K562 (cell line): ENCODE measurements at regions not wholly inside any gene's neighbourhood (a gene's known extent, or its start where the extent isn't known, plus 50 kb on each side); places are given as distances from the start of the nearest gene placed in this dataset.

Experiments used
- ATAC-seq: fragments of 200-7000 bp; cut with Tn5 transposase; 3 replicates; pipeline ENCODE4 v1.9.1; 2020; ENCODE audit warnings: moderate library complexity
- BruUV-seq: library from RNA; stranded (reverse); fragments of 400-500 nt; replicated peaks from 2 replicates; lab custom pipeline; 2021; lab: Mats Ljungman, UMichigan
- CTCF ChIA-PET: fragments of 300-600 bp; formaldehyde crosslinking; extraction: SDS; loops from one replicate; lab custom pipeline; 2021; ENCODE audit warnings: low intra/inter-chr PET ratio; lab: Yijun Ruan, JAX
- POLR2A ChIA-PET: fragments of 300-600, 350-650 bp; sonication (Branson Sonifier 250); formaldehyde crosslinking; extraction: SDS; loops from one replicate; lab custom pipeline; 2021; ENCODE audit warnings: antibody characterized with exemption, inconsistent platforms; lab: Yijun Ruan, JAX
- DNase-seq, 4 experiments: peaks; one replicate each; pipeline versions ENCODE4 v3.0.0 to v3.0.0-alpha.2; 2011 to 2018; ENCODE audit warnings: low spot score in 3 of 4, mixed read lengths in 3 of 4; ENCODE audit errors: extremely low read depth in 1 of 4
- FAIRE-seq: peaks from 2 replicates; lab custom pipeline; 2011; peaks lifted over from hg19 to GRCh38; lab: Jason Lieb, UNC
- H2AFZ ChIP-seq: 2 replicates; pipeline ENCODE4 v1.6.0; 2011; ENCODE audit warnings: low read depth, low read length, control low read depth, inconsistent platforms
- H3K27ac ChIP-seq: fragments of 200-600 bp; 3 replicates; pipeline ENCODE4 v1.8.0; 2011; ENCODE audit warnings: low read depth, mild to moderate bottlenecking, control low read depth, inconsistent platforms, low read length, moderate library complexity, mixed read lengths; ENCODE audit errors: extremely low read depth
- H3K27me3 ChIP-seq, 2 experiments: fragments of 300-600 bp in 1 of 2; 2 replicates in 1 of 2; 3 replicates in 1 of 2; pipeline versions ENCODE4 v1.6.0 to v1.8.0; 2011; ENCODE audit warnings: inconsistent platforms in 2 of 2, low read length in 2 of 2, mild to moderate bottlenecking in 1 of 2, mixed read lengths in 1 of 2, moderate library complexity in 1 of 2; ENCODE audit not compliant: control insufficient read depth in 2 of 2, insufficient read depth in 2 of 2
- H3K36me3 ChIP-seq: fragments of 300-600 bp; 3 replicates; pipeline ENCODE4 v1.8.0; 2011; ENCODE audit warnings: mild to moderate bottlenecking, low read length, inconsistent platforms; ENCODE audit not compliant: control insufficient read depth, insufficient read depth
- H3K4me1 ChIP-seq, 2 experiments: fragments of 200-600 bp in 1 of 2; replicated peaks in 1 of 2; 2 replicates in 1 of 2; 3 replicates in 1 of 2; pipeline versions ENCODE4 v1.5.1 to v1.8.0; 2011; ENCODE audit warnings: inconsistent platforms in 2 of 2, low read length in 2 of 2, mild to moderate bottlenecking in 1 of 2, mixed read lengths in 1 of 2, moderate library complexity in 1 of 2; ENCODE audit not compliant: control insufficient read depth in 2 of 2, insufficient read depth in 2 of 2
- H3K4me2 ChIP-seq: 2 replicates; pipeline ENCODE4 v1.6.1; 2011; ENCODE audit warnings: low read length, control low read depth, inconsistent platforms, mixed read lengths; ENCODE audit not compliant: insufficient read depth
- H3K4me3 ChIP-seq: fragments of 200-600 bp; sonication (generic), shearing (Covaris generic); 2 replicates; pipeline ENCODE4 v1.5.1; 2016; ENCODE audit warnings: control low read depth, inconsistent platforms
- H3K79me2 ChIP-seq: fragments of 200-600 bp; 3 replicates; pipeline ENCODE4 v1.8.0; 2011; ENCODE audit warnings: low read length, inconsistent platforms; ENCODE audit not compliant: control insufficient read depth, insufficient read depth
- H3K9ac ChIP-seq, 2 experiments: 2 replicates each; pipeline versions ENCODE4 v1.6.0 to v1.6.1; 2011; ENCODE audit warnings: low read depth in 2 of 2, low read length in 2 of 2, control low read depth in 1 of 2, inconsistent platforms in 1 of 2, mild to moderate bottlenecking in 1 of 2, mixed read lengths in 1 of 2; ENCODE audit not compliant: insufficient read depth in 1 of 2
- H3K9me1 ChIP-seq: one replicate; pipeline ENCODE4 v1.6.0; 2011; ENCODE audit warnings: inconsistent platforms, mild to moderate bottlenecking, low read length, moderate library complexity; ENCODE audit not compliant: control insufficient read depth, insufficient read depth
- H3K9me3 ChIP-seq: replicated peaks from 2 replicates; pipeline ENCODE4 v1.5.1; 2011; ENCODE audit warnings: low read depth, low read length, inconsistent platforms; ENCODE audit not compliant: control insufficient read depth, insufficient read depth
- H4K20me1 ChIP-seq: replicated peaks from 2 replicates; pipeline ENCODE4 v1.6.1; 2011; ENCODE audit warnings: low read length, inconsistent platforms, mixed read lengths; ENCODE audit not compliant: control insufficient read depth, insufficient read depth
- WGBS: fragments of 100-300 bp; shearing (Covaris generic); methylation state at CpG from one replicate; pipeline ENCODE4 v1.1.6; 2016; ENCODE audit warnings: low coverage, mixed read lengths; ENCODE audit not compliant: insufficient coverage; ENCODE audit errors: missing lambda C conversion rate; 5-methylcytosine and 5-hydroxymethylcytosine counted together
- in situ Hi-C: fragments of 300-500 bp; cut with MboI; formaldehyde crosslinking; loops from 4 replicates; pipeline ENCODE4 v1.15.0; 2018; ENCODE audit warnings: inconsistent platforms, mixed read lengths
- intact Hi-C: fragments of 100-400 bp; cut with micrococcal nuclease; formaldehyde crosslinking; loops from 2 replicates; pipeline ENCODE4 v1.14.2; 2022
- TF ChIP-seq, protein P1 (sequence below): sonication (generic); formaldehyde crosslinking; IDR thresholded peaks from 2 replicates; pipeline ENCODE4 v1.8.0; 2023; ENCODE audit warnings: missing genetic modification reagents, mild to moderate bottlenecking, borderline replicate concordance

DNA sequence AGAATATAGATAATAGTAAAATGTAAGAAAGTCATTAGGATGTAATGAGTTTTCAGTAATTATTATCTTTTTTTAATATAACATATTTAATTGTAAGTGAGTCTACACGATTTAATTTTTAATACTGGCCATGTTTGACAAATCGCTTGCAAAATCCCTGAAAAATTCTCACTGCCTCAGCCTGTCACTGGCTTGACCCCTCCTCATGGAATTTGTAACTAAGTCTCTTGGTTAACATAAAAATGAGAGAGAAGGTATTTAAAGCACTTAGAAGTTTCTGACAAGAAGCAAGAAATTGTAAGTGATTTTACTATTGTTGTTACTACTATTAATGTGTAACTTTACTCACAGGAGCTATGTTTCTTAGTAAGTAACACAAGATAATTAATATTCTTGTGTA is 237.9 kb upstream of the GK2 start:
- Histone ChIP-seq H3K27me3 (no peaks in the 10 kb centered on the region), H3K9me1 (no peaks in the 10 kb centered on the region), H3K27ac (no peak overlapping the region), H3K79me2 (no peaks in the 10 kb centered on the region), H3K4me2 (no peak overlapping the region), H3K9ac (no peak overlapping the region), H4K20me1 (no peaks in the 10 kb centered on the region), H3K9me3 (no peaks in the 10 kb centered on the region), H3K36me3 (no peaks in the 10 kb centered on the region), H2AFZ (no peak overlapping the region), H3K4me3 (no peak overlapping the region), H3K4me1 (no peaks in the 10 kb centered on the region; a peak in 1 of 5 replicates)
- ATAC-seq, result no peak
- CTCF ChIA-PET, result no interaction called here
- in situ Hi-C loops (no loop called here), intact Hi-C loops (no loop called here)
- TF ChIP-seq, protein P1, sequence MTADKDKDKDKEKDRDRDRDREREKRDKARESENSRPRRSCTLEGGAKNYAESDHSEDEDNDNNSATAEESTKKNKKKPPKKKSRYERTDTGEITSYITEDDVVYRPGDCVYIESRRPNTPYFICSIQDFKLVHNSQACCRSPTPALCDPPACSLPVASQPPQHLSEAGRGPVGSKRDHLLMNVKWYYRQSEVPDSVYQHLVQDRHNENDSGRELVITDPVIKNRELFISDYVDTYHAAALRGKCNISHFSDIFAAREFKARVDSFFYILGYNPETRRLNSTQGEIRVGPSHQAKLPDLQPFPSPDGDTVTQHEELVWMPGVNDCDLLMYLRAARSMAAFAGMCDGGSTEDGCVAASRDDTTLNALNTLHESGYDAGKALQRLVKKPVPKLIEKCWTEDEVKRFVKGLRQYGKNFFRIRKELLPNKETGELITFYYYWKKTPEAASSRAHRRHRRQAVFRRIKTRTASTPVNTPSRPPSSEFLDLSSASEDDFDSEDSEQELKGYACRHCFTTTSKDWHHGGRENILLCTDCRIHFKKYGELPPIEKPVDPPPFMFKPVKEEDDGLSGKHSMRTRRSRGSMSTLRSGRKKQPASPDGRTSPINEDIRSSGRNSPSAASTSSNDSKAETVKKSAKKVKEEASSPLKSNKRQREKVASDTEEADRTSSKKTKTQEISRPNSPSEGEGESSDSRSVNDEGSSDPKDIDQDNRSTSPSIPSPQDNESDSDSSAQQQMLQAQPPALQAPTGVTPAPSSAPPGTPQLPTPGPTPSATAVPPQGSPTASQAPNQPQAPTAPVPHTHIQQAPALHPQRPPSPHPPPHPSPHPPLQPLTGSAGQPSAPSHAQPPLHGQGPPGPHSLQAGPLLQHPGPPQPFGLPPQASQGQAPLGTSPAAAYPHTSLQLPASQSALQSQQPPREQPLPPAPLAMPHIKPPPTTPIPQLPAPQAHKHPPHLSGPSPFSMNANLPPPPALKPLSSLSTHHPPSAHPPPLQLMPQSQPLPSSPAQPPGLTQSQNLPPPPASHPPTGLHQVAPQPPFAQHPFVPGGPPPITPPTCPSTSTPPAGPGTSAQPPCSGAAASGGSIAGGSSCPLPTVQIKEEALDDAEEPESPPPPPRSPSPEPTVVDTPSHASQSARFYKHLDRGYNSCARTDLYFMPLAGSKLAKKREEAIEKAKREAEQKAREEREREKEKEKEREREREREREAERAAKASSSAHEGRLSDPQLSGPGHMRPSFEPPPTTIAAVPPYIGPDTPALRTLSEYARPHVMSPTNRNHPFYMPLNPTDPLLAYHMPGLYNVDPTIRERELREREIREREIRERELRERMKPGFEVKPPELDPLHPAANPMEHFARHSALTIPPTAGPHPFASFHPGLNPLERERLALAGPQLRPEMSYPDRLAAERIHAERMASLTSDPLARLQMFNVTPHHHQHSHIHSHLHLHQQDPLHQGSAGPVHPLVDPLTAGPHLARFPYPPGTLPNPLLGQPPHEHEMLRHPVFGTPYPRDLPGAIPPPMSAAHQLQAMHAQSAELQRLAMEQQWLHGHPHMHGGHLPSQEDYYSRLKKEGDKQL (CRISPR knock-in tag), result no peak
- POLR2A ChIA-PET, result interaction anchor here (1.0 kb wide), 1 partner anchor 9 kb away, joined by 3 read pairs; no protein-coding TSS in a partner anchor
- FAIRE-seq, result no peak
- 17% methylated on average over 2 of the region's 2 CpGs for whole genome bisulfite sequencing
- no TSS peak for BruUV-seq
- no peak for DNase-seq
